H9 (cell line): ENCODE measurements at regions not wholly inside any gene's neighbourhood (a gene's known extent, or its start where the extent isn't known, plus 50 kb on each side); places are given as distances from the start of the nearest gene placed in this dataset.
A peak's percentile ranks its signal among the peaks of the same experiment; 100 is the strongest.

Experiments used
- DNase-seq: peaks from one replicate; pipeline ENCODE4 v3.0.0-alpha.2; 2017
- H2AFZ ChIP-seq: one replicate; pipeline ENCODE4 v1.6.1; 2013; ENCODE audit warnings: mild to moderate bottlenecking, low read length, control low read depth, moderate library complexity
- H2AK5ac ChIP-seq: 2 replicates; pipeline ENCODE4 v1.6.1; 2013; ENCODE audit warnings: low read length, control low read depth, mixed read lengths; ENCODE audit not compliant: insufficient read length
- H2BK120ac ChIP-seq: one replicate; pipeline ENCODE4 v1.6.1; 2013; ENCODE audit warnings: low read depth, mild to moderate bottlenecking, low read length, control low read depth, inconsistent platforms; ENCODE audit not compliant: poor library complexity, severe bottlenecking
- H2BK12ac ChIP-seq: 2 replicates; pipeline ENCODE4 v1.6.1; 2013; ENCODE audit warnings: low read length, control low read depth, mixed read lengths, low read depth; ENCODE audit not compliant: insufficient read length
- H2BK15ac ChIP-seq: 2 replicates; pipeline ENCODE4 v1.6.1; 2013; ENCODE audit warnings: low read depth, low read length, control low read depth
- H2BK20ac ChIP-seq: one replicate; pipeline ENCODE4 v1.6.1; 2013; ENCODE audit warnings: low read depth, mild to moderate bottlenecking, low read length, control low read depth, inconsistent platforms; ENCODE audit not compliant: poor library complexity, severe bottlenecking
- H2BK5ac ChIP-seq: 2 replicates; pipeline ENCODE4 v1.6.1; 2013; ENCODE audit warnings: low read length, control low read depth, mixed read lengths; ENCODE audit not compliant: insufficient read length
- H3K14ac ChIP-seq: 2 replicates; pipeline ENCODE4 v1.6.1; 2013; ENCODE audit warnings: low read length, control low read depth; ENCODE audit not compliant: insufficient read depth
- H3K18ac ChIP-seq: 2 replicates; pipeline ENCODE4 v1.6.1; 2013; ENCODE audit warnings: low read depth, mild to moderate bottlenecking, mixed read lengths, low read length, control low read depth; ENCODE audit not compliant: insufficient read length
- H3K23ac ChIP-seq: 2 replicates; pipeline ENCODE4 v1.6.1; 2013; ENCODE audit warnings: low read length, control low read depth, mixed read lengths, low read depth; ENCODE audit not compliant: insufficient read length
- H3K23me2 ChIP-seq: 2 replicates; pipeline ENCODE4 v1.6.1; 2013; ENCODE audit warnings: low read depth, mild to moderate bottlenecking, mixed read lengths, low read length, control low read depth; ENCODE audit not compliant: insufficient read length, poor library complexity, severe bottlenecking
- H3K27ac ChIP-seq: 2 replicates; pipeline ENCODE4 v1.5.1; 2013; ENCODE audit warnings: low read length, control low read depth, mixed read lengths, low read depth; ENCODE audit not compliant: insufficient read length
- H3K27me3 ChIP-seq: 2 replicates; pipeline ENCODE4 v1.6.1; 2013; ENCODE audit warnings: low read length, control low read depth, inconsistent platforms; ENCODE audit not compliant: insufficient read depth
- H3K4ac ChIP-seq: 2 replicates; pipeline ENCODE4 v1.6.1; 2013; ENCODE audit warnings: low read depth, mild to moderate bottlenecking, control low read depth, inconsistent platforms, low read length, moderate library complexity
- H3K4me1 ChIP-seq: 2 replicates; pipeline ENCODE4 v1.6.1; 2013; ENCODE audit warnings: low read length, control low read depth, inconsistent platforms; ENCODE audit not compliant: insufficient read depth
- H3K4me2 ChIP-seq: 2 replicates; pipeline ENCODE4 v1.6.1; 2013; ENCODE audit warnings: low read length, control low read depth, mixed read lengths; ENCODE audit not compliant: insufficient read length, insufficient read depth
- H3K56ac ChIP-seq: 2 replicates; pipeline ENCODE4 v1.6.1; 2013; ENCODE audit warnings: low read depth, mild to moderate bottlenecking, mixed read lengths, low read length, control low read depth; ENCODE audit not compliant: insufficient read length
- H3K79me1 ChIP-seq: 2 replicates; pipeline ENCODE4 v1.6.1; 2013; ENCODE audit warnings: low read depth, mild to moderate bottlenecking, moderate library complexity, low read length, control low read depth, inconsistent platforms; ENCODE audit not compliant: insufficient read depth, poor library complexity, severe bottlenecking
- H3K79me2 ChIP-seq: 2 replicates; pipeline ENCODE4 v1.6.1; 2013; ENCODE audit warnings: low read length, control low read depth, inconsistent platforms; ENCODE audit not compliant: insufficient read depth
- H3K9ac ChIP-seq: 2 replicates; pipeline ENCODE4 v1.6.1; 2013; ENCODE audit warnings: low read length, control low read depth, mixed read lengths; ENCODE audit not compliant: insufficient read length; ENCODE audit errors: extremely low read depth
- H3K9me3 ChIP-seq: one replicate; pipeline ENCODE4 v1.6.1; 2013; ENCODE audit warnings: low read depth, low read length, inconsistent platforms; ENCODE audit not compliant: control insufficient read depth
- H3T11ph ChIP-seq: one replicate; pipeline ENCODE4 v1.6.1; 2013; ENCODE audit warnings: mild to moderate bottlenecking, low read length, control low read depth, inconsistent platforms
- H4K20me1 ChIP-seq: one replicate; pipeline ENCODE4 v1.6.1; 2013; ENCODE audit not compliant: control insufficient read depth, insufficient read length, insufficient read depth
- H4K5ac ChIP-seq: 2 replicates; pipeline ENCODE4 v1.6.1; 2013; ENCODE audit warnings: low read depth, mild to moderate bottlenecking, mixed read lengths, low read length, control low read depth; ENCODE audit not compliant: insufficient read length
- H4K8ac ChIP-seq: replicated peaks from 2 replicates; pipeline ENCODE4 v1.6.1; 2013; ENCODE audit warnings: low read length, control low read depth, mixed read lengths, low read depth; ENCODE audit not compliant: insufficient read length
- H4K91ac ChIP-seq: 2 replicates; pipeline ENCODE4 v1.6.1; 2013; ENCODE audit warnings: low read depth, mild to moderate bottlenecking, moderate library complexity, mixed read lengths, low read length, control low read depth; ENCODE audit not compliant: insufficient read length
- H3K27ac Mint-ChIP-seq, 3 experiments: 2 replicates in 2 of 3; 3 replicates in 1 of 3; pipeline ENCODE4 v1.8.0; 2020 to 2021; ENCODE audit warnings: mixed read lengths in 3 of 3, mild to moderate bottlenecking in 1 of 3, moderate library complexity in 1 of 3
- H3K27me3 Mint-ChIP-seq: 2 replicates; pipeline ENCODE4 v1.8.0; 2021; ENCODE audit warnings: low read depth, mild to moderate bottlenecking, moderate library complexity, mixed read lengths
- H3K36me3 Mint-ChIP-seq, 3 experiments: 2 replicates in 2 of 3; 3 replicates in 1 of 3; pipeline ENCODE4 v1.8.0; 2020 to 2021; ENCODE audit warnings: low read depth in 3 of 3, mixed read lengths in 3 of 3; ENCODE audit not compliant: insufficient read depth in 1 of 3
- H3K4me1 Mint-ChIP-seq, 2 experiments: 2 replicates each; pipeline ENCODE4 v1.8.0; 2020; ENCODE audit warnings: mixed read lengths in 2 of 2
- H3K4me3 Mint-ChIP-seq, 2 experiments: 2 replicates in 1 of 2; 3 replicates in 1 of 2; pipeline ENCODE4 v1.8.0; 2020 to 2021; ENCODE audit warnings: mild to moderate bottlenecking in 2 of 2, mixed read lengths in 2 of 2, moderate library complexity in 1 of 2
- H3K9me3 Mint-ChIP-seq, 2 experiments: 2 replicates in 1 of 2; 3 replicates in 1 of 2; pipeline ENCODE4 v1.8.0; 2020; ENCODE audit warnings: mild to moderate bottlenecking in 2 of 2, mixed read lengths in 2 of 2, moderate library complexity in 1 of 2
- WGBS: extraction: QIAGEN DNeasy Blood & Tissue Kit; methylation state at CpG from one replicate; pipeline ENCODE4 v1.1.7; 2013; ENCODE audit warnings: missing lambda C conversion rate, low lambda C conversion rate, mixed read lengths; ENCODE audit not compliant: insufficient read length; ENCODE audit errors: extremely low coverage; 5-methylcytosine and 5-hydroxymethylcytosine counted together
- TF ChIP-seq, protein P1 (sequence below): fragments of 200-600 bp; sonication (generic); conservative IDR thresholded peaks from 3 replicates; pipeline ENCODE4 v1.8.0; 2021; ENCODE audit warnings: antibody characterized with exemption, mild to moderate bottlenecking

DNA sequence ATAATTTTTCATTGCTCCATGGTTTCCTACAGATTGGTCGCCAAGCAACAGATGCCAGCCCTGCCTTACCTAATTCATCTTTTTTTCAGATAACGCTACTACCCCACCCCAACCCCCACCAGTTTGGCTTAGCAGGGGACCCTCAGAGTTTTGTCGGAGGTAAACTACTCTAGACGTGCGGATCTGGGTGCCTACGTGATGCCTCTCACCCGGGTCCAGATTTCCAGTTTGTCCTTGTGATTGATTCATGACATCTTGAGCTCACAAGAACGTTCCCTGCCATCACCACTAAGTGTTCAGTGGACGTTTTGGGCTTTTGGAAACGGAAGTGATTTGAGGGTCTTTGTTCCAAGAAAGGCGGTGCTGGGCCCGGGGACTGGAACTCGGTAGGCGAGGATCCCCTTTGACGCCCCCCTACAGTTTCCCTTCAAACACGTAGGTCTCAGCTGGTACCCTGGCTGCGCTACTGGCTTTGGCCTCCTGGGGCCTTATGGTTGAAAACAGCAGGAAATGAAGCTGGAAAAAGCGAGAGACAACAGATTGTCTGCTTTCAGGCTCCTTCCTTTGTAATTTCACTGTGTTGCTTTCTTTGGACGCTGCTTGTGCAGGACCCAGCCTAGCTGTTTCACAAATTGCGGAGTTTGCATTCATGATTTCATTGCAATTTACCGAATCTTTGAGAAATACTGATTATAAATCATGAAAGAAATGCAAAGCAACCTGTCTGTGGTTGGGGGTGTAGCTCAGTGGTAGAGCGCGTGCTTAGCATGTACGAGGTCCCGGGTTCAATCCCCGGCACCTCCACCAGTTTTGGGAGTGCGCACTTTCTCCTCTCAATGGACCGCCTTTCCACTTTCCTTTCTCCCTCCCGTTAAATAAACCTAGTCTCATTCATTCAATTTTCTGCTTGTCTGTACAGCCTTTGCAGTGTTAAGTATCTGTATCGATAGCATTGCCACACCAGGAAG lies 81.0 kb downstream of the GPX5 start:
- peak overlapping the region; percentile 81 to 86 for H3K4me3 Mint-ChIP-seq
- no peaks in the 10 kb centered on the region for H3K79me1 ChIP-seq
- no peak overlapping the region for H4K91ac ChIP-seq
- H3T11ph ChIP-seq = no peak overlapping the region
- no peak overlapping the region for H2AK5ac ChIP-seq
- H3K9me3 Mint-ChIP-seq = no peaks in the 10 kb centered on the region
- H3K23ac ChIP-seq = no peak overlapping the region
- H2BK120ac ChIP-seq = no peak overlapping the region
- no peak overlapping the region for H3K27ac Mint-ChIP-seq
- TF ChIP-seq, protein P1, sequence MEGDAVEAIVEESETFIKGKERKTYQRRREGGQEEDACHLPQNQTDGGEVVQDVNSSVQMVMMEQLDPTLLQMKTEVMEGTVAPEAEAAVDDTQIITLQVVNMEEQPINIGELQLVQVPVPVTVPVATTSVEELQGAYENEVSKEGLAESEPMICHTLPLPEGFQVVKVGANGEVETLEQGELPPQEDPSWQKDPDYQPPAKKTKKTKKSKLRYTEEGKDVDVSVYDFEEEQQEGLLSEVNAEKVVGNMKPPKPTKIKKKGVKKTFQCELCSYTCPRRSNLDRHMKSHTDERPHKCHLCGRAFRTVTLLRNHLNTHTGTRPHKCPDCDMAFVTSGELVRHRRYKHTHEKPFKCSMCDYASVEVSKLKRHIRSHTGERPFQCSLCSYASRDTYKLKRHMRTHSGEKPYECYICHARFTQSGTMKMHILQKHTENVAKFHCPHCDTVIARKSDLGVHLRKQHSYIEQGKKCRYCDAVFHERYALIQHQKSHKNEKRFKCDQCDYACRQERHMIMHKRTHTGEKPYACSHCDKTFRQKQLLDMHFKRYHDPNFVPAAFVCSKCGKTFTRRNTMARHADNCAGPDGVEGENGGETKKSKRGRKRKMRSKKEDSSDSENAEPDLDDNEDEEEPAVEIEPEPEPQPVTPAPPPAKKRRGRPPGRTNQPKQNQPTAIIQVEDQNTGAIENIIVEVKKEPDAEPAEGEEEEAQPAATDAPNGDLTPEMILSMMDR = peak; percentile 60; the same call in 2 of the 3 replicates
- WGBS = no CpG with 5 or more reads among the region's 30 CpGs
- no peaks in the 10 kb centered on the region for H3K27me3 ChIP-seq
- peak; percentile 81 for DNase-seq
- H3K14ac ChIP-seq = peak overlapping the region; percentile 28; the same call in 1 of the 2 replicates
- H2BK5ac ChIP-seq = no peak overlapping the region
- H3K56ac ChIP-seq = no peak overlapping the region
- H3K9me3 ChIP-seq = no peaks in the 10 kb centered on the region
- H2BK20ac ChIP-seq = no peak overlapping the region
- H3K36me3 Mint-ChIP-seq = no peaks in the 10 kb centered on the region
- H3K9ac ChIP-seq = peak overlapping the region; percentile 64
- no peak overlapping the region for H2BK12ac ChIP-seq
- no peak overlapping the region for H2BK15ac ChIP-seq
- H3K27ac ChIP-seq = no peak overlapping the region
- peaks cover 5% of the 10 kb centered on the region for H3K23me2 ChIP-seq
- no peaks in the 10 kb centered on the region for H3K79me2 ChIP-seq
- no peaks in the 10 kb centered on the region for H4K20me1 ChIP-seq
- H3K4me1 ChIP-seq = no peaks in the 10 kb centered on the region; the same call in 1 of the 2 replicates
- no peak overlapping the region for H3K4ac ChIP-seq
- peaks cover 15 to 17% of the 10 kb centered on the region in 2 experiments for H3K4me1 Mint-ChIP-seq
- H3K27me3 Mint-ChIP-seq = peaks cover 13% of the 10 kb centered on the region
- peak overlapping the region; percentile 96 for H3K4me2 ChIP-seq
- peak overlapping the region; percentile 89 for H2AFZ ChIP-seq
- H4K5ac ChIP-seq = no peak overlapping the region
- H4K8ac ChIP-seq = no peak overlapping the region
- peak overlapping the region; percentile 60 for H3K18ac ChIP-seq
